MM.1S (cell line): ENCODE measurements at regions not wholly inside any gene's neighbourhood (a gene's known extent, or its start where the extent isn't known, plus 50 kb on each side); places are given as distances from the start of the nearest gene placed in this dataset.

Experiments
- CTCF ChIP-seq: fragments of 300-600 bp; sonication (generic); IDR thresholded peaks from 2 replicates; pipeline ENCODE4 v1.5.1; 2016; ENCODE audit warnings: antibody characterized with exemption, low read length, mixed read lengths
- EZH2phosphoT487 ChIP-seq: fragments of 300-600 bp; sonication (generic); IDR thresholded peaks from 2 replicates; pipeline ENCODE4 v1.6.1; 2018; ENCODE audit warnings: antibody characterized with exemption, low read length

GRCh38 chr9:134983074-134983473 is 65.4 kb upstream of the FCN1 start:
- TF ChIP-seq CTCF = peak; percentile 51
- no peak for TF ChIP-seq EZH2phosphoT487
